HL-60 (cell line): ENCODE measurements at regions not wholly inside any gene's neighbourhood (a gene's known extent, or its start where the extent isn't known, plus 50 kb on each side); places are given as distances from the start of the nearest gene placed in this dataset.

Experiments used
- GABPA ChIP-seq: IDR thresholded peaks from 2 replicates; pipeline ENCODE4 v1.6.1; 2012; ENCODE audit warnings: low read depth
- TF ChIP-seq, protein P1 (sequence below): IDR thresholded peaks from one replicate; pipeline ENCODE4 v1.5.1; 2011; ENCODE audit warnings: low read length, control low read depth, inconsistent platforms; ENCODE audit not compliant: insufficient read depth

DNA sequence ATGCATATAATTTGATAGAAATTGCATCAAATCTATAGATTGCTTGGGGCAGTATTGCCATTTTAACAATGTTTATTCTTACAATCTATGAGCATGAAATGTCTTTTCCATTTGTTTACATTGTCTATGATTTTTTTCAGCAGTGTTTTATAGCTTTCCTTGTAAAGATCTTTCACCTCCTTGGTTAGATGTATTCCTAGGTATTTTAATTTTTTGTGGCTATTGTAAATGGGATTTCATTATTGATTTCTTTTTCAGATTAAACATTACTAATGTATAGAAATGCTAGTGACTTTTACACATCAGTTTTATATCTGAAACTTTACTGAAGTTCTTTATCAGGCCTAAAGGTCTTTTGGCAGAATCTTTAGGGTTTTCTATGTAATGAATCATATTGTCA lies 237.6 kb upstream of the STAC start:
- no peak for TF ChIP-seq GABPA
- TF ChIP-seq, protein P1, sequence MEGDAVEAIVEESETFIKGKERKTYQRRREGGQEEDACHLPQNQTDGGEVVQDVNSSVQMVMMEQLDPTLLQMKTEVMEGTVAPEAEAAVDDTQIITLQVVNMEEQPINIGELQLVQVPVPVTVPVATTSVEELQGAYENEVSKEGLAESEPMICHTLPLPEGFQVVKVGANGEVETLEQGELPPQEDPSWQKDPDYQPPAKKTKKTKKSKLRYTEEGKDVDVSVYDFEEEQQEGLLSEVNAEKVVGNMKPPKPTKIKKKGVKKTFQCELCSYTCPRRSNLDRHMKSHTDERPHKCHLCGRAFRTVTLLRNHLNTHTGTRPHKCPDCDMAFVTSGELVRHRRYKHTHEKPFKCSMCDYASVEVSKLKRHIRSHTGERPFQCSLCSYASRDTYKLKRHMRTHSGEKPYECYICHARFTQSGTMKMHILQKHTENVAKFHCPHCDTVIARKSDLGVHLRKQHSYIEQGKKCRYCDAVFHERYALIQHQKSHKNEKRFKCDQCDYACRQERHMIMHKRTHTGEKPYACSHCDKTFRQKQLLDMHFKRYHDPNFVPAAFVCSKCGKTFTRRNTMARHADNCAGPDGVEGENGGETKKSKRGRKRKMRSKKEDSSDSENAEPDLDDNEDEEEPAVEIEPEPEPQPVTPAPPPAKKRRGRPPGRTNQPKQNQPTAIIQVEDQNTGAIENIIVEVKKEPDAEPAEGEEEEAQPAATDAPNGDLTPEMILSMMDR = no peak
